ENCODE measurements at regions not wholly inside any gene's neighbourhood (a gene's known extent, or its start where the extent isn't known, plus 50 kb on each side); places are given as distances from the start of the nearest gene placed in this dataset.
"Not testable (repeated sequence)": the region's sequence is repeated elsewhere in the genome, so short reads cannot be mapped to it uniquely, and the experiment has no call there.

DNA sequence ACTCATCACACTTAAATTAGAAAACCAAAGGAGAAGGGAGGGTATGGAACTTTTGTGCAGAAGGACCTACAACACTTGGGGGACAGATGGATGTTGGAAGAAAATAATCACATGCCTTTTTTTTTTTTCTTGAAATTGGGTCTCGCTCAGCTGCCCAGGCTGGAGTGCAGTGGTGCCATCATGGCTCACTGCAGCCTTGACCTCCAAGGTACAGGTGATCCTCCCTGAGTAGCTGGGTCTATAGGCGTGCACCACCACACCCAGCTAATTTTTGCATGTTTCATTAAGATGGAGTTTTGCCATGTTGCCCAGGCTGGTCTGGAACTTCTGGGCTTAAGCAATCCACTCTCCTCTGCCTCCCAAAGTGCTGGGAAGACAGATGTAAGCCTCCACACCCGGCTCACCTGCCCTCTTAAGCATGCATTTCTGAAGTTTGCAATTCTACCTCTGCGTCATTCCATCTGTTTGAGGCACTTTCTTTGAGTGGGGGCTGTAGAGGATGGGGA, 370.8 kb upstream of the JARID2 start:
- DNase-seq (ENCODE audit: low read depth in 2 of 2) = no peak

GRCh38 chr6:14875481-14876063, 370.3 kb upstream of the JARID2 start:
- DNase-seq (ENCODE audit: low read depth in 2 of 2) = no peak

DNA sequence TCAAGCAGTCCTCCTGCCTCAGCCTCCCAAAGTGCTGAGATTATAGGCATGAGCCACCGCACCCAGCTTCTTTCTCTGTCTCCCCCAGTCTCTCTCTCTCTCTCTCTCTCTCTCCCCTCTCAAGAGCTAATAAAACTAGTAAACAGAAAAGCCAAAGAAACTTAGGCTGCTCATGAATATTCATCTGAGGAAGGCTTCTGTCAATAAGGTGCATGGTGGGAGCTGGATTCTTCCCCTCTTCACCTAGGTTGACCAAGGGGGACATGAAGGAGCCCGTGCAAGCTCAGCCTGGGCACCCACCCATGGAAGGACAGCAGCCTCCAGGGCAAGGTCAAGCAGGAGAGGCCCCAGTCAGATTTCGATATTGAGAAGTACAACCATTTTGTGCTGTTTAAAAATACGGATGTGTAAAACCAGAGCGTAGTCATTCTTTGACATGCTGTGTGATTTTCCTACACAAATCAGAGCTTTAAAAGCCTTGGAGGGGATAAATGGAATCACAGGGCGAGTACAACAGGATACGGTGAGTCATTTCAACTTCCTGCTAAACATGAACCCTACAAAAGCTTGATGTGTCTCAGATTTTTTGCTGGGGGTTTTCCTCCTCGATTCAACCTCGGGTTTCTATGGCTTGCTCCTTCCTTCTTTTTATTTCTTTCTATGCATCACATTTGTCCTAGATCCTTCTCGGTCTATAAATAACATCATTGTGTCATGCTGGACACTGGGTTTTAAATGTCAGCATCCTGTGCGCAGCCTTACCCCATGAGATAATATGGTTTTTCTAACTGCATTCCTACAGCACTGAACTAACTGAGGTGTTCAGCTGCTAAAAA, 368.9 kb upstream of the JARID2 start:
- no peak for DNase-seq (ENCODE audit: low read depth in 2 of 2)

DNA sequence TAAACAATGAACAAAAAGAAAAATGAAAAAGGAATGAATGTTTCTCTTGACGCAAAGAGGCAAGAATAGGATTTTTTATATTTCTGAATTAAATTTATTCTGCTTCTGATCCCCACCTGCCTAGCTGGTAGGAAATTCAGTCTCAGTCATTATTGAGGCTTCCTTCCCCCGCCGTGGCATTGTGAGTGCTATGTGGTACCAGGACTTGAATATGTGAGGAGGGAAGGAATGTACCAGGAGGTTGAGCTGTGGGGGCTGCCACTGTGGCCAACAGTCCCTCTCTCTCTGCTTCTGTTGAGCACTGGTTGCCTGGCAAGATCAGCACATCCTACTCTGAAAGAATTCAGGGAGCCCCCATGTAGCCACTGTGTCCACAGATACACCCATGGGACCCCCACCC, 368.1 kb upstream of the JARID2 start:
- no peak for DNase-seq (ENCODE audit: low read depth in 2 of 2)

- DNase-seq (ENCODE audit: low read depth in 2 of 2) = no peak
Observed at GRCh38 chr6:14880052-14880451, 365.8 kb upstream of the JARID2 start.

DNA sequence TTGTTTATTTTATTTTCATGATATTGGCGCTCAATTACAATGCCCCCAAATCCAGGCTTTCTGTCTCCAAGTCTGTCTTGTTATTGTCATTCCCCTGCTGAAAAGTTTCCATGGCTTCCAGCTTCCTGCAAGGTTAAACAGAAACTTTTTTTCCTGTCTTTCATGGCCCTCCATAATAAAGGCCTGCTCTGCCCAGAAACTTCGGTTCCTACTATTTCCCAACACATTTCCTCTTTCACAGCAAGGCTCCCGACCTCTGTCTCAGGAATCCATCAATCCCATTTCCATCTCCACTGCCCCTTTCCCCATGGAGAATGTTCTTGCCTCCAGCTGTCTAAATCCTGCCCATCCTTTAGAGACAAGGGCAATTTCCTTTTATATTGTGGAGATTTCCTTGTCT, 365.2 kb upstream of the JARID2 start:
- no peak for DNase-seq (ENCODE audit: low read depth in 2 of 2)

- DNase-seq (ENCODE audit: low read depth in 2 of 2) = no peak
Observed at GRCh38 chr6:14881398-14881797, 364.5 kb upstream of the JARID2 start.

DNA sequence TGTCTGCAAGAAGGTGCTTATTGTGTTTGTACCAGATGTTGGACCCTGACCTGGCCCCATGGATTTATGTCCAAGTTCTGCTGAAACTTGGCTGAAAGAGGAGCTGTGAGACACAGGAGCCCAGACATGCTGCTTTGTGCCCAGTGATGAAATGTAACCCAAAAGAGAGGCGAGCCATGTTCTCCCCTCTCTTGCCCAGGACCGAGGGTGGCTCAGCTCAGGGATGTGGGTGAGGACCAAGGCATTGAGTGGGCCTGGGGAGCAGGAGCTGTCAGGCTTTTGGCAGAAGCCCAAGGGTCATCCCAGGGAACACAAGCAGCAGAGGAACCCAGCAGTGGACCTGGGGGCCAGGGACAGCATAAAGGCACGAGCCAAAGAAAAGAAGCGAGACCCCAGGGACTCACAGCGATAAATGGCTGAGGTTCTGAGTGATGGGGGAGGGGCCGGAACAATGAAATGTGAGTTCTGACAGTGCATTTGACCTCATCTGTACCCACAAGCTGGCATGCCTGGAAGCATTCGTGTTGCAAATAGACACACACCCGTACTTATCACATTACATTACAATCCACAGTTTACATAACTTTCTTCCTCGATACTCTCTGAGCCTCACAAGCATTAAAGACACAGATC, 363.4 kb upstream of the JARID2 start:
- no peak for DNase-seq (ENCODE audit: low read depth in 2 of 2)

DNA sequence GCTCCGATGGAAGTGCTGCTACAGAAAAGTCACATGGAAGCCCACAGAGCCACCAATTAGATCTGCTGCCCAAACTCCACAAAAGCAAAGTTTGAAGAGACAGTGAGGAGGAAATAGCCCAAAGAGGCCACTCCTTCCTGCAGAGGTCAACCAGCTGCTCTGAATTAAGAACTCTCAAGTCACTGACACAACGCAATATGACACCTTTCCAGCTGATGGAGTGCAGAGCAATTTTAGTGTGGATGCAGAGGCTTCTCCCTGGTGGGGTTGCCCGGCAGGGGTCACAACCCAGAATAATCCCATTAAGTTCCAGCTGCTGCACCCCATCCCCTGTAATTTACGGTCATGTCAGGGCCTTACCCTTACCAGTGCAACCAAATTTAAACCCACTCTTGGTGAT, 361.9 kb upstream of the JARID2 start:
- no peak for DNase-seq (ENCODE audit: low read depth in 2 of 2)

GRCh38 chr6:14885498-14885897, 360.4 kb upstream of the JARID2 start:
- DNase-seq (ENCODE audit: low read depth in 2 of 2) = no peak

DNA sequence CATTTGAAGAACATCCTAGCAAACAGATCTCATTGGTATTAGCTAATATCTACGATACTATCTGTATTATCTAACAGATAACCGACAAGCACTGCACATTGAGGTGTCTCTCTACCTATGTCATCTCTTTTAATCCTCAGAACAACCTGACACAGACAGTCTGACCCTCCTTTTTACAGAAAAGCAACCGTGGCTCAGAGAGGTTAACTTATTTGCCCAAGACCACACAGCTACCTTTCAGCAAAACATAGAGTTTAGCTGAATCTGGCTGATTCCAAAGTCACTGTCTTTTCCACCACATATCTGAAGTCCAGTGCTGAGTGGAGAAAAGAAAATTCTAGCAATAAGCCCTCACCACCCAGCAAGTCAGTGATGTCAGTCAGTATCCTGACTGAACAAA, 358.7 kb upstream of the JARID2 start:
- no peak for DNase-seq (ENCODE audit: low read depth in 2 of 2)

DNA sequence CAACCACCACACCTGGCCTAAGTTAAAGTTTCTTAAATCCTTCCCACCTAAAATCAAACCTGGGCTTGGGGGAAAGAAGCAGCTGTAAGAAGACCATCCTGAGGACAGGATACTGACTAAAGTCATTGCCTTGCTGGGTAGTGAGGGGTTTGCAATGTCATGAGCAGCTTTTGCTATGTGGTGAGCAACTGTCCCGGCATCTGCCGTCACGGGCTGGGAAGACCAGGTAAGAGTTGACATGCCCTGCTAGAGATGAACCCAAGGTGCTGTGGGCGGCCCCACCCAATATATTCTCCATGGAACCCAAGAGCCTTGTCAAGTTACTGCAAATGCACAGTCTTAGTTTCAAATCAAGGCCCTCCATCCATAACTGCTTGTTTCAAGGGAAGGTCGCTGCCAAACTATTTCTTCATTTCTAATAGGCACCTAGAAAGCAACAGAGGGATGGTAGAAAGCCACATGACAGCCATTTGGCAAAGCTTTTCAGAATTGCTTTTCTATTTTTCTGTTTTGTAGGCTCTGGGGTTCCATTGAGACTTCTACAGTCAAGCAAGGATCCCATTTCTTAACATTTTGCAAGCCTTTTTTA, 357.8 kb upstream of the JARID2 start:
- no peak for DNase-seq (ENCODE audit: low read depth in 2 of 2)

DNA sequence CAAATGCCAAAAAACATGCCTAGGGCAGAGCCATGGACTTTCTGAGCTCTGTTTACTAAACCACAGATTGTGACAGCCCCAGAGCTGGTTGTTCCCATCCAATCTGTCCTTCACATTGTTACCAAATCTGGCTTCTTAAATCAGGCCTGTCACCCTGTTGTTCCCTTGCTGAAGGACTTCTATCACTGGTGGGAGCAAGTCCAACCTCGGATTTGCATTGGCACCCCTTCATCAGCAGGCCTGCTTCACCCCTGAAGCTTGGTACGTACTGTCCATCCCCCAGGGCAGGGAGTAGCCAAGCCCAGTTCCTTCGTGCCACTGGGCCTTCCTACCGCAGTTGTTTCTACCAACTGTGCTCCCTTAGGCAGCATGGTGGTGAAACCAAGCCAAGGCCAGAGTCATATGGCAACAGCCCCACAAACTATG, 357.3 kb upstream of the JARID2 start:
- no peak for DNase-seq (ENCODE audit: low read depth in 2 of 2)

GRCh38 chr6:14889188-14889587, 356.7 kb upstream of the JARID2 start:
- DNase-seq (ENCODE audit: low read depth in 2 of 2) = no peak

DNA sequence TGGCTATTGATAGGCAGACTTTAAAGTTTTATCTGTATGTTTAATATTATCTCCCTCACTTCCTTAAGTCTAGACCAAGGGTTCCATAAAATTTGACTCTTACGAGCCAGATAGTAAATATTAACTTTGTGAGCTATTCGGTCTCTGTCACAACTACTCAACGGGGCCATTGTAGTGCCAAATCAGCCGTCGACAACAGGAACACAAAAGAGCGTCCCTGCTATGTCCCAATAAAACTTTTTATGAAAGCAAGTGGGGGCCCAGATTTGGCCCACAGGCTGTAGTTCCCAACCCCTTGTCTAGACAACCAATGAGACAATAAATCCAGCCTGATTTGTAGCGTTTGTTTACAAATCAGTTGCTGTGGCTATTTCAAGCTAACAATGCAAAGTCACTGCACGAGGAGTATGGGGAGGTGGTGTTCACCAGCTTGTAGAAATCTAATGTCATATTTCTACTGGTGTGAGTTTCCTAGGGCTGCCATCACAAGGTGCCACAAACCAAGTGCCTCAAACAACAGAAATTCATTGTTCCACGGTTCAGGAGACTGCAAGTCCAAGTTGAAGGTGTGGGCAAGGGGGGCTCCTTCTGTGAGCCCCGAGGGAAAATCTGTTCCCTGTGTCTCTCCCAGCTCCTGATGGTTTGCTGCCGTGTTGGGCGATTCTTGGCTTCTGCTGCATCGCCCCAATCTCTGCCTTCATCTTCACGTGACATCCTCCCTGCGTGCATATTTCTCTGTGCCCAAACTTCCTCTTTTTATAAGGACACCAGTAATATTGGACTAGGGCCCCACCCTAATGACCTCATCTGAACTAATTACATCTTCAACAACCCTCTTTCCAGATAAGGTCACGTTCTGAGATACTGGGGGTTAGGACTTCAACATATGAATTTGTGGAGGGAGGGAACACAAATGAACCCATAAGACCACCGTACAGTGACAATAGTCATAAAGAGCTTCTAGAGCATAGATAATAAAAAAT, 356.0 kb upstream of the JARID2 start:
- DNase-seq (ENCODE audit: low read depth in 2 of 2) = no peak

DNA sequence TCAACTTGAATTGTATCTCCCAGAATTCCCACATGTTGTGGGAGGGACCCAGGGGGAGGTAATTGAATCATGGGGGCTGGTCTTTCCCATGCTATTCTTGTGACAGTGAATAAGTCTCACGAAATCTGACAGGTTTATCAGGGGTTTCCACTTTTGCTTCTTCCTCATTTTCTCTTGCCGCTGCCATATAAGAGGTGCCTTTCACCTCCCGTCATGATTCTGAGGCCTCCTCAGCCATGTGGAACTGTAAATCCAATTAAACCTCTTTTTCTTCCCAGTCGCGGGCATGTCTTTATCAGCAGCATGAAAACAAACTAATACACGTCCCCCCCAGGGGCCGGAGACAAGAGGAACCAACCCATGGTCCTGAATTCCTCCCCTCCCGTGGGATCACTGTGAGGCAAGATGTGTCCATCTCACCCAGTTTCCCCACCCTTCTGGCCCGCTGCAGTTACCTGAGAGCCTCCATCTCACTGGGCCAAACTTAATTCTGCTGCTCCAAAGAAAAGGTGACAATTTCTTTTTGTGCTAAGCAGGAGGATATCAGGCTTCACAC, 354.0 kb upstream of the JARID2 start:
- not testable (repeated sequence) for DNase-seq (ENCODE audit: low read depth in 2 of 2)

GRCh38 chr6:14894105-14894504, 351.8 kb upstream of the JARID2 start:
- DNase-seq (ENCODE audit: low read depth in 2 of 2) = no peak

GRCh38 chr6:14896475-14896874, 349.4 kb upstream of the JARID2 start:
- DNase-seq (ENCODE audit: low read depth in 2 of 2) = no peak

GRCh38 chr6:14897831-14898230, 348.0 kb upstream of the JARID2 start:
- DNase-seq (ENCODE audit: low read depth in 2 of 2) = no peak

DNA sequence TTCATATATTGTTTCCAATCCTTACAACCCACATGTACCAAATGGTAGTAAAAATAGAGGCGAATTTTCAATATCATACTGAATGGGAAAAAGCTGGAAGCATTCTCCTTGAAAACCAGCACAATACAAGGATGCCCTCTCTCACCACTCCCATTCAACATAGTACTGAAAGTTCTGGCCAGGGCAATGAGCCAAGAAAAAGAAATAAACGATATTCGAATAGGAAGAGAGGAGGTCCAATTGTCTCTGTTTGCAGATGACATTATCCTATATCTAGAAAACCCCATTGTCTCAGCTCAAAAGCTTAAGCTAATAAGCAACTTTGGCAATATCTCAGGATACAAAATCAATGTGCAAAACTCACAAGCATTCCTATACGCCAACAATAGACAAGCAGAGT, 346.4 kb upstream of the JARID2 start:
- not testable (repeated sequence) for DNase-seq (ENCODE audit: low read depth in 2 of 2)

DNA sequence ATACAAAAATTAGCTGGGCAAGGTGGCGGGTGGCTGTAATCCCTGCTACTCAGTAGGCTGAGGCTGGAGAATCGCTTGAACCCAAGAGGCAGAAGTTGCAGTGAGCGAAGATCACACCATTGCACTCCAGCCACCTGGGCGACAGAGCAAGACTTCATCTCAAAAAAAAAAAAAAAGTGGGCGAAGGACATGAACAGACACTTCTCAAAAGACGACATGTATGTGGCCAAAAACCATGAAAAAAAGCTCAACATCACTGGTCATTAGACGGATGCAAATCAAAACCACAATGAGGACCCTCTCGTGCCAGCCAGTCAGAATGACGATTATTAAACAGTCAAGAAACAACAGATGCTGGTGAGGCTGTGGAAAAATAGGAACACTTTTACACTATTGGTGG, 344.9 kb upstream of the JARID2 start:
- no peak for DNase-seq (ENCODE audit: low read depth in 2 of 2)
